ENCODE measurements at regions not wholly inside any gene's neighbourhood (a gene's known extent, or its start where the extent isn't known, plus 50 kb on each side); places are given as distances from the start of the nearest gene placed in this dataset.

DNA sequence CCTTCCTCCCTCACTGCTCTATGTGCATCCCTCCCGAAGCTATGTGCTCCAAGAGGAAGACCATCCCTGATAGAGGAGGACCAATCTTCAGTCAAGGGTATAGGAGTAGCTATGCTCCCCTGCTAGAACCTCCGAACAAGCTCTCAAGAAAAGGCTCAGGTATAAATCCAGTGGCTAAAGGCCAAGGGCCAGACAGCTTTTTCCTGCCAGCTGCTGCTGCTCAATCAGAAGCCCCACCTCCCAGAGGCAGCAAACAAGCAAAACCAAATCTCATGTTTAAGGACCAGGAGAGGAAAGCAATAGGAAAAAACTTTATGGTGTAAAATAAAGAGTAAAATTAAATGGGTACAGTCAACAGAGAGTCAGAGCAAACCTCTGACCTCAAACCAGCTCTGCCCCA lies 187.2 kb downstream of the FGFR2 start:
- Histone ChIP-seq H3K4me1 (ENCODE audit: insufficient read depth, low read length, severe bottlenecking) (no peaks in the 10 kb centered on the region), H3K79me2 (ENCODE audit: insufficient read depth, low read length) (no peaks in the 10 kb centered on the region), H3K4me2 (ENCODE audit: low read length) (no peak overlapping the region), H3K27me3 (ENCODE audit: insufficient read depth, low read length) (no peaks in the 10 kb centered on the region), H3K9me2 (ENCODE audit: low read depth, low read length) (no peaks in the 10 kb centered on the region), H3K36me3 (ENCODE audit: insufficient read depth, low read length) (no peaks in the 10 kb centered on the region), H2AFZ (ENCODE audit: low read length) (no peak overlapping the region), H3K27ac (ENCODE audit: low read depth, low read length, poor library complexity, severe bottlenecking) (no peak overlapping the region), H4K20me1 (ENCODE audit: insufficient read depth, low read length) (no peaks in the 10 kb centered on the region), H3F3A (ENCODE audit: insufficient read depth, low read length) (no peaks in the 10 kb centered on the region), H3K9ac (ENCODE audit: low read length) (no peak overlapping the region), H3K9me3 (ENCODE audit: low read length) (no peaks in the 10 kb centered on the region), H3K4me3 (ENCODE audit: low read depth, low read length, poor library complexity, severe bottlenecking) (no peak overlapping the region)
- TF ChIP-seq EZH2 (IDR thresholded peaks at IDR 0.05; ENCODE audit: borderline replicate concordance, low read length) = no peak
- TF ChIP-seq, protein P1, sequence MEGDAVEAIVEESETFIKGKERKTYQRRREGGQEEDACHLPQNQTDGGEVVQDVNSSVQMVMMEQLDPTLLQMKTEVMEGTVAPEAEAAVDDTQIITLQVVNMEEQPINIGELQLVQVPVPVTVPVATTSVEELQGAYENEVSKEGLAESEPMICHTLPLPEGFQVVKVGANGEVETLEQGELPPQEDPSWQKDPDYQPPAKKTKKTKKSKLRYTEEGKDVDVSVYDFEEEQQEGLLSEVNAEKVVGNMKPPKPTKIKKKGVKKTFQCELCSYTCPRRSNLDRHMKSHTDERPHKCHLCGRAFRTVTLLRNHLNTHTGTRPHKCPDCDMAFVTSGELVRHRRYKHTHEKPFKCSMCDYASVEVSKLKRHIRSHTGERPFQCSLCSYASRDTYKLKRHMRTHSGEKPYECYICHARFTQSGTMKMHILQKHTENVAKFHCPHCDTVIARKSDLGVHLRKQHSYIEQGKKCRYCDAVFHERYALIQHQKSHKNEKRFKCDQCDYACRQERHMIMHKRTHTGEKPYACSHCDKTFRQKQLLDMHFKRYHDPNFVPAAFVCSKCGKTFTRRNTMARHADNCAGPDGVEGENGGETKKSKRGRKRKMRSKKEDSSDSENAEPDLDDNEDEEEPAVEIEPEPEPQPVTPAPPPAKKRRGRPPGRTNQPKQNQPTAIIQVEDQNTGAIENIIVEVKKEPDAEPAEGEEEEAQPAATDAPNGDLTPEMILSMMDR (IDR thresholded peaks at IDR 0.05; ENCODE audit: low read length) = no peak

DNA sequence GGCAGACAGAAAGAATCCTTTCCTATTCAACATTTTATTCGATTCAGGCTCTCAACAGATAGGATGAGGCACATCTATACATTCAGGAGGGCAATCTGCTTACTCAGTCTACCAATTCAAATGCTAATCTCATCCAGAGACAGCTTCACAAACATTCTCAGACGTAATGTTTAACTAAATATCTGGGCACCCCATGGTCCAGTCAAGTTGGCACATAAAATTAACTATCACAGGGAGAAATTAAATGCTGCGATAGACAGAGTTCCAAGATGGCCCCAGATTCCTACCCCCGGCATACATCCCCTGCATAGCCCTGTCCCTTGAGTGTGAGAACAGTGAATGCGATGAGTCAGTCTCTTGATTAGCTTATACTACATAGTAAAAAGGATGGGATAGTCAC lies 184.3 kb downstream of the FGFR2 start:
- no peak for TF ChIP-seq EZH2 (IDR thresholded peaks at IDR 0.05; ENCODE audit: borderline replicate concordance, low read length)
- TF ChIP-seq, protein P1 (IDR thresholded peaks at IDR 0.05; ENCODE audit: low read length) = no peak
- Histone ChIP-seq H3K9me2 (ENCODE audit: low read depth, low read length) (no peaks in the 10 kb centered on the region), H2AFZ (ENCODE audit: low read length) (no peak overlapping the region), H3K36me3 (ENCODE audit: insufficient read depth, low read length) (no peaks in the 10 kb centered on the region), H4K20me1 (ENCODE audit: insufficient read depth, low read length) (no peaks in the 10 kb centered on the region), H3K4me2 (ENCODE audit: low read length) (no peak overlapping the region), H3K27ac (ENCODE audit: low read depth, low read length, poor library complexity, severe bottlenecking) (no peak overlapping the region), H3K4me1 (ENCODE audit: insufficient read depth, low read length, severe bottlenecking) (no peaks in the 10 kb centered on the region), H3K27me3 (ENCODE audit: insufficient read depth, low read length) (no peaks in the 10 kb centered on the region), H3K79me2 (ENCODE audit: insufficient read depth, low read length) (no peaks in the 10 kb centered on the region), H3K9ac (ENCODE audit: low read length) (no peak overlapping the region), H3K9me3 (ENCODE audit: low read length) (no peaks in the 10 kb centered on the region), H3F3A (ENCODE audit: insufficient read depth, low read length) (no peaks in the 10 kb centered on the region), H3K4me3 (ENCODE audit: low read depth, low read length, poor library complexity, severe bottlenecking) (no peak overlapping the region)

DNA sequence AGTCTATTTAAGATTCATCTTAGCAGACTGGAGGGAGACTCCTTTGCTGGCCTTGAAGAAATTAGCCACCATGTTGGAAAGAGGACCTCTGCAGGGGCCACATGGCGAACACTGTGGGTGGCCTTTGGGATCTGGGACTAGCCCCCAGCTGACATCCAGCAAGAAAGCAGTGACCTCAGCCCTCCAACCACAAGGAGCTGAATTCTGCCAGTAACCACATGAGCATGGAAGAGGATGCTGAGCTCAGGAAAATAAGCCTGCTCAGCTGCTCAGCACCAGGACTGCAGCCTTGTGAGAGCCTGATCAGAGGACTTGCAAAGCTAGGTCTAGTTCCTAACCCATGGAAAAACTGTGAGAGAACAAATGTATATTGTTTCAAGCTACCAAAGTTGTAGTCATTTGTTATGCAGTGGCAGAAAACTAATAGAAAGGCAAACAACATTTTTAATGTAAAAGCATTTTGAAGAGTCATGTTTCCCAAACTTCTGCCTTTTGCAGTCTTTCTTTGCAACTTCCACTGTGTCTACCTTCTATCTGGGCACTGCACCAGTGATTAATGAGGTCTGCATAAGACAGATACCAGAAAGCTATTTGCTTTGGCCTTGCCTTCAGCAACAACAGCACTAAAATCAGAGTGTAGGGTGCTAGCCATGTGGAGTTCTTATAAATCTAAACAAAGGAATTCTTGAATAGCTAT lies 183.7 kb downstream of the FGFR2 start:
- Histone ChIP-seq H3K9me2 (ENCODE audit: low read depth, low read length) (no peaks in the 10 kb centered on the region), H3K4me2 (ENCODE audit: low read length) (no peak overlapping the region), H3K27ac (ENCODE audit: low read depth, low read length, poor library complexity, severe bottlenecking) (no peak overlapping the region), H3K79me2 (ENCODE audit: insufficient read depth, low read length) (no peaks in the 10 kb centered on the region), H3K9me3 (ENCODE audit: low read length) (no peaks in the 10 kb centered on the region), H2AFZ (ENCODE audit: low read length) (no peak overlapping the region), H3K36me3 (ENCODE audit: insufficient read depth, low read length) (no peaks in the 10 kb centered on the region), H3K4me3 (ENCODE audit: low read depth, low read length, poor library complexity, severe bottlenecking) (no peak overlapping the region), H3F3A (ENCODE audit: insufficient read depth, low read length) (no peaks in the 10 kb centered on the region), H4K20me1 (ENCODE audit: insufficient read depth, low read length) (no peaks in the 10 kb centered on the region), H3K9ac (ENCODE audit: low read length) (no peak overlapping the region), H3K4me1 (ENCODE audit: insufficient read depth, low read length, severe bottlenecking) (no peaks in the 10 kb centered on the region), H3K27me3 (ENCODE audit: insufficient read depth, low read length) (no peaks in the 10 kb centered on the region)
- no peak for TF ChIP-seq EZH2 (IDR thresholded peaks at IDR 0.05; ENCODE audit: borderline replicate concordance, low read length)
- TF ChIP-seq, protein P1 (IDR thresholded peaks at IDR 0.05; ENCODE audit: low read length) = no peak
